ENCODE measurements at regions not wholly inside any gene's neighbourhood (a gene's known extent, or its start where the extent isn't known, plus 50 kb on each side); places are given as distances from the start of the nearest gene placed in this dataset.

- TF ChIP-seq CTCF (IDR thresholded peaks at IDR 0.05; ENCODE audit: extremely low read depth in 1 of 2, insufficient read depth in 1 of 2, low read depth in 1 of 2, low read length in 2 of 2) (no peak), POLR2A (IDR thresholded peaks at IDR 0.05; ENCODE audit: low read depth, low read length) (no peak), EZH2 (IDR thresholded peaks at IDR 0.05; ENCODE audit: borderline replicate concordance, low read depth, low read length, severe bottlenecking) (no peak)
Measured at GRCh38 chr11:98137437-98137836, 883.3 kb upstream of the CNTN5 start.

All from endothelial cell of umbilical vein (primary cell).